Uterus (tissue), 3 donors: ENCODE measurements at regions not wholly inside any gene's neighbourhood (a gene's known extent, or its start where the extent isn't known, plus 50 kb on each side); places are given as distances from the start of the nearest gene placed in this dataset.
"Not testable (repeated sequence)": the region's sequence is repeated elsewhere in the genome, so short reads cannot be mapped to it uniquely, and the experiment has no call there.

Source experiments
- DNase-seq, 2 donors: peaks; one replicate each; pipeline ENCODE4 v3.0.0-alpha.2; 2019 to 2020
- H3K27ac ChIP-seq, 2 donors: fragments of 200-600 bp; sonication (generic); 1 replicate in 1 of 2; 2 replicates in 1 of 2; pipeline ENCODE4 v1.5.1; 2016 to 2018
- H3K27me3 ChIP-seq, 2 donors: fragments of 200-600 bp; sonication (generic); one replicate each; pipeline ENCODE4 v1.5.1; 2018 to 2019; ENCODE audit warnings: control low read depth in 1 of 2
- H3K36me3 ChIP-seq, 2 donors: fragments of 200-600 bp; sonication (generic); one replicate each; pipeline ENCODE4 v1.5.1; 2019; ENCODE audit warnings: control low read depth in 1 of 2
- H3K4me1 ChIP-seq, 2 donors: fragments of 200-600 bp; sonication (generic); one replicate each; pipeline ENCODE4 v1.5.1; 2018 to 2019; ENCODE audit warnings: control low read depth in 1 of 2
- H3K4me3 ChIP-seq, 2 donors: fragments of 200-600 bp; sonication (generic); 1 replicate in 1 of 2; 2 replicates in 1 of 2; pipeline ENCODE4 v1.5.1; 2018 to 2019; ENCODE audit warnings: mild to moderate bottlenecking in 1 of 2
- H3K9me3 ChIP-seq, 2 donors: fragments of 200-600 bp; sonication (generic); one replicate each; pipeline ENCODE4 v1.5.1; 2019; ENCODE audit warnings: control low read depth in 1 of 2
- POLR2A ChIP-seq, 2 donors: fragments of 450-650 bp; IDR thresholded peaks; one replicate each; pipeline ENCODE4 v1.6.1; 2016; ENCODE audit warnings: antibody characterized with exemption in 2 of 2, mild to moderate bottlenecking in 1 of 2, moderate library complexity in 1 of 2
- intact Hi-C: fragments of 100-400 bp; cut with DNase I; formaldehyde crosslinking; loops from one replicate; pipeline ENCODE4 v1.15.1; 2023; ENCODE audit warnings: low total_unique reads
- TF ChIP-seq, protein P1 (sequence below), 4 experiments: fragments of 200-600 bp in 2 of 4; fragments of 450-650 bp in 2 of 4; sonication (generic) in 2 of 4; IDR thresholded peaks; one replicate each; pipeline ENCODE4 v1.5.1; 2016 to 2019; ENCODE audit warnings: antibody characterized with exemption in 4 of 4, mild to moderate bottlenecking in 2 of 4, moderate library complexity in 1 of 4
- donor health status: DM: yes; HTN: yes; CAD: no.

DNA sequence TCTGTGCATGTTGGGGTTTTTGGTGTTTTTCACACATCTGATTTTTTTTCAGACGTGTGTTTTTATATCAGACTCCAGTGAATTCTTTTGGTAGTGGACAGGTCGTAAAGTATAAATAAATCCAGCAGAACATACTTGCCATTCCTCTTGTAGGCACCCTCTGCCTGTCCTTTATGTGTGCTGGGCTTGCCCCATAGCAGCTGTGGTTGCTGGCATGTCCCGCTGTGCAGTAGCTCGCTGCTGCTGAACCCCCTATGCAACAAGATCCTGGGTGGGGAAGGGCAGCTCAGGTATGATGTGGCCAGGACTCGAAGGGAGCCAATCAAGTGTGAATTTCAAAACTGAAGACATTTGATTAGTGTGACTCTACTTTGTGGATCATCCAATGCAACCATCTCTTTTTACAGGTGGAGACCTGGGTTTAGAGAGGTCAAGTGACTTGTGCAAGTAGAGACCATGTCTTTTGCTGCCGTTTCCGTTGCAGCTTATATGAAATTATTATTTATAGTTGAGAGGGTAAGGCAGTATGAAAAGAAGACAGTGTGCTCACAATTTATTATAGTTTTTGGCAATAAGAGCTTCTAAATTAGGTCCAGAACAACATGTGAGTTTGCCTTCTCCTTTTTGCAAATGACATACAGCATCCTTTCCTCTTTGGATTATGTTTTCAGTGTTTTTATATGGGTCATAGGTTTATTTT, 350.8 kb upstream of the C2CD4B start:
- H3K4me3 ChIP-seq, result no peak overlapping the region
- no peak for TF ChIP-seq POLR2A (IDR thresholded peaks at IDR 0.05)
- TF ChIP-seq, protein P1, sequence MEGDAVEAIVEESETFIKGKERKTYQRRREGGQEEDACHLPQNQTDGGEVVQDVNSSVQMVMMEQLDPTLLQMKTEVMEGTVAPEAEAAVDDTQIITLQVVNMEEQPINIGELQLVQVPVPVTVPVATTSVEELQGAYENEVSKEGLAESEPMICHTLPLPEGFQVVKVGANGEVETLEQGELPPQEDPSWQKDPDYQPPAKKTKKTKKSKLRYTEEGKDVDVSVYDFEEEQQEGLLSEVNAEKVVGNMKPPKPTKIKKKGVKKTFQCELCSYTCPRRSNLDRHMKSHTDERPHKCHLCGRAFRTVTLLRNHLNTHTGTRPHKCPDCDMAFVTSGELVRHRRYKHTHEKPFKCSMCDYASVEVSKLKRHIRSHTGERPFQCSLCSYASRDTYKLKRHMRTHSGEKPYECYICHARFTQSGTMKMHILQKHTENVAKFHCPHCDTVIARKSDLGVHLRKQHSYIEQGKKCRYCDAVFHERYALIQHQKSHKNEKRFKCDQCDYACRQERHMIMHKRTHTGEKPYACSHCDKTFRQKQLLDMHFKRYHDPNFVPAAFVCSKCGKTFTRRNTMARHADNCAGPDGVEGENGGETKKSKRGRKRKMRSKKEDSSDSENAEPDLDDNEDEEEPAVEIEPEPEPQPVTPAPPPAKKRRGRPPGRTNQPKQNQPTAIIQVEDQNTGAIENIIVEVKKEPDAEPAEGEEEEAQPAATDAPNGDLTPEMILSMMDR (IDR thresholded peaks at IDR 0.05), result no peak
- no peak for DNase-seq
- no peaks in the 10 kb centered on the region for H3K36me3 ChIP-seq
- H3K9me3 ChIP-seq, result no peaks in the 10 kb centered on the region
- no peaks in the 10 kb centered on the region for H3K27me3 ChIP-seq
- H3K4me1 ChIP-seq, result no peaks in the 10 kb centered on the region
- no peak overlapping the region for H3K27ac ChIP-seq
- intact Hi-C loops, result no loop called here

DNA sequence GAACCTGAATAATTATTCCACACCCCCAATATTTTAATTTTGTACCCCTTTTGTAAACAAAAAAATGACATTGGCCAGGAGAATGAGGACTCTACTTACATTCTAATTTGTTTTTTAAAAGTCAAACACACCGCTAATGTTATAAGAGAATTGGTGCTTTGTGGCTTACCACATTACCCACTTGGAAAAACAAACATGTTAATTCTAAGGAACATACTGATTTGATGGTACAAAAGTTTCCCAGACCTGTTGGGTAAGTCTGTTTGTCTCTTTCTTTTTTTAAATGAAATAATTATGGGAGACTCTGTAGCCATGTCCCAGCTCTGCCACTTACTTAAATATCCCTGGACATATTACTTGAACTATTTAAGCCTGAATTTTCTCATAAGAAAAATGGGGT, 352.5 kb upstream of the C2CD4B start:
- no peaks in the 10 kb centered on the region for H3K36me3 ChIP-seq
- no peaks in the 10 kb centered on the region for H3K9me3 ChIP-seq
- intact Hi-C loops, result no loop called here
- H3K27ac ChIP-seq, result no peak overlapping the region
- H3K4me3 ChIP-seq, result no peak overlapping the region
- H3K4me1 ChIP-seq, result no peaks in the 10 kb centered on the region
- TF ChIP-seq, protein P1 (IDR thresholded peaks at IDR 0.05), result no peak
- no peak for TF ChIP-seq POLR2A (IDR thresholded peaks at IDR 0.05)
- DNase-seq, result no peak
- H3K27me3 ChIP-seq, result no peaks in the 10 kb centered on the region

DNA sequence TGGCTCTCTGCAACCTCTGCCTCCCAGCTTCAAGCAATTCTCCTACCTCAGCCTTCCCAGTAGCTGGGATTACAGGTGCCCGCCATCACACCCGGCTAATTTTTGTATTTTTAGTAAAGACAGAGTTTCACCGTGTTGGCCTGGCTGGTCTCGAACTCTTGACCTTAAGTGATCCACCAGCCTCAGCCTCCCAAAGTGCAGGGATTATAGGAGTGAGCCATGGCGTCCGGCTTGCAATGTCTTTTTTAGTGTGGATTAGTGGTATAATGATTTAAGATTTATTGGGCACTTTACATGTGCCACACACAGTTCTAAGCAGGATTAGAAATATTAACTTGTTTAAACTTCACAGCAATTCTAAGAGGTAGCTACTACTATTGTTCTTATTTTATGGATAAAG, 353.6 kb upstream of the C2CD4B start:
- H3K9me3 ChIP-seq, H3K27ac ChIP-seq, H3K4me1 ChIP-seq, H3K36me3 ChIP-seq, H3K4me3 ChIP-seq, intact Hi-C loops, H3K27me3 ChIP-seq, DNase-seq: not testable (repeated sequence)

DNA sequence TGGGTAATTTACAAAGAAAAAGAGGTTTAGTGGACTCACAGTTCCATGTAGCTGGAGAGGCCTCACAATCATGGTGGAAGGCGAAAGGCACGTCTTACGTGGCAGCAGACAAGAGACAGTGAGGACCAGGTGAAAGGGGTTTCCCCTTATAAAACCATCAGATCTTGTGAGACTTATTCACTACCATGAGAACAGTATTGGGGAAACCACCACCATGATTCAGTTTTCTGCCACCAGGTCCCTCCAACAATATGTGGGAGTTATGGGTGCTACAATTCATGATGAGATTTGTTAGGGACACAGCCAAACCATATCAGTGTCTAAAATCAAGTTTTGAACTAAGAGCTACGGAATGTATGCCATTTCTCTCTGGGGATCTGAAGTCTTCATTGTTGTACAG, 354.8 kb upstream of the C2CD4B start:
- Histone ChIP-seq H3K36me3 (no peaks in the 10 kb centered on the region), H3K4me1 (no peaks in the 10 kb centered on the region), H3K27me3 (no peaks in the 10 kb centered on the region), H3K9me3 (no peaks in the 10 kb centered on the region), H3K4me3 (no peak overlapping the region), H3K27ac (no peak overlapping the region)
- intact Hi-C loops, result no loop called here
- no peak for DNase-seq
- TF ChIP-seq, protein P1 (IDR thresholded peaks at IDR 0.05), result no peak
- no peak for TF ChIP-seq POLR2A (IDR thresholded peaks at IDR 0.05)

DNA sequence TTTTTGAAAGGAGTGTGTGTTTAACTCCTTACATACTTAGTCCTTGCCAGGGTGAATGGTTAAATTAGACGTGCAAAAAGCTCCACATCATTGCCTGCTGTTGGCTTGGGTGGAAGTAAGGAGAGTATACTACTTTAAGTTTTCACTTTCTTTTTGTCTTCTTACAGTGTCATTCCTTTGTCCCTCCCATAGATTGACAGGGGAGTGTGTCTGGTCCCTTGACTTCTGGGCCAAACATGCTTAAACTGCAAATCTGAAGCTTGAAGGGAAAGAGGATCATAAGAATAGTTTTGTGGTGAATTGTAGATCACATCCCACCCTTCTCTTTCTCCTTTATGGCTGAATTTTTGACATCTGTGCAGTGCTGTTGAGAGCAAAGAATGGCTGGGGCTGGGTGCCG, 355.8 kb upstream of the C2CD4B start:
- Histone ChIP-seq H3K9me3 (no peaks in the 10 kb centered on the region), H3K4me3 (no peak overlapping the region), H3K27me3 (no peaks in the 10 kb centered on the region), H3K27ac (no peak overlapping the region), H3K4me1 (no peaks in the 10 kb centered on the region), H3K36me3 (no peaks in the 10 kb centered on the region)
- no peak for TF ChIP-seq POLR2A (IDR thresholded peaks at IDR 0.05)
- TF ChIP-seq, protein P1 (IDR thresholded peaks at IDR 0.05), result no peak
- intact Hi-C loops, result no loop called here
- DNase-seq, result no peak

DNA sequence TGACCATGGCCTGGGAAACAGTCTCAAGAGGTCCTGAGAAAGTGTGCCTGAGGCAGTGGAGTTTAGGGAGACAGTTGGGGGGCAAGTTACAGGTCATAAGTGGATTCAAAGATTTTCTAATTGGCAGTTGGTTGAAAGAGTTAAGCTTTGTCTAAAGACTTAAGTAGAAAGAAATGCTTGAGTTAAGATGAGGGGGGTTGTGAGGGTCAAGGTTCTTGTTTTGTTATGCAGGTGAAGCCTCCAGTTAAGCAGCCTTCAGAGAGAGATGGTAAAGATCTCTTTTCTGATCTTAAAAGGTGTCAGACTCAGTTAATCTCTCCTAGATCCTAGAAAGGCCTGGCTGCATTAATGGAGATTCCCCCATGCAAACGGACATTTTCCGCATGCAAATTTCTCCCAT, 356.3 kb upstream of the C2CD4B start:
- Histone ChIP-seq H3K36me3 (no peaks in the 10 kb centered on the region), H3K27ac (no peak overlapping the region), H3K9me3 (no peaks in the 10 kb centered on the region), H3K4me3 (no peak overlapping the region), H3K27me3 (no peaks in the 10 kb centered on the region), H3K4me1 (no peaks in the 10 kb centered on the region)
- TF ChIP-seq POLR2A (IDR thresholded peaks at IDR 0.05), result no peak
- TF ChIP-seq, protein P1 (IDR thresholded peaks at IDR 0.05), result no peak
- intact Hi-C loops, result no loop called here
- DNase-seq, result no peak
